GM12891 (cell line): ENCODE measurements at regions not wholly inside any gene's neighbourhood (a gene's known extent, or its start where the extent isn't known, plus 50 kb on each side); places are given as distances from the start of the nearest gene placed in this dataset.
"Not testable (repeated sequence)": the region's sequence is repeated elsewhere in the genome, so short reads cannot be mapped to it uniquely, and the experiment has no call there.

Experiments
- PAX5 ChIP-seq: IDR thresholded peaks from 2 replicates; pipeline ENCODE4 v1.6.1; 2011; ENCODE audit warnings: low read length, moderate library complexity, mild to moderate bottlenecking; ENCODE audit not compliant: insufficient read depth, severe bottlenecking
- POLR2A ChIP-seq: IDR thresholded peaks from 2 replicates; pipeline ENCODE4 v1.6.1; 2011; ENCODE audit warnings: low read depth, low read length, control low read depth
- POLR2AphosphoS5 ChIP-seq: IDR thresholded peaks from 2 replicates; pipeline ENCODE4 v1.6.1; 2011; ENCODE audit warnings: low read depth, low read length, control low read depth

- not testable (repeated sequence) for TF ChIP-seq POLR2A, PAX5, POLR2AphosphoS5
These were observed 338.5 kb downstream of the RFPL4B start for GRCh38 chr6:112685521-112686220.
